Panc1 (cell line): ENCODE measurements at regions not wholly inside any gene's neighbourhood (a gene's known extent, or its start where the extent isn't known, plus 50 kb on each side); places are given as distances from the start of the nearest gene placed in this dataset.

Source experiments
- ATAC-seq: fragments of 200-7000 bp; cut with Tn5 transposase; 2 replicates; pipeline ENCODE4 v1.9.1; 2020; ENCODE audit warnings: mild to moderate bottlenecking, moderate library complexity
- BruUV-seq: library from RNA; stranded (reverse); fragments of 400-500 nt; replicated peaks from 2 replicates; lab custom pipeline; 2021; lab: Mats Ljungman, UMichigan
- CTCF ChIA-PET: fragments of 300-600 bp; sonication (Branson Sonifier 250); formaldehyde crosslinking; loops from one replicate; lab custom pipeline; 2022; ENCODE audit warnings: antibody characterized with exemption; lab: Charles Lee
- POLR2A ChIA-PET: fragments of 300-600 bp; sonication (Branson Sonifier 250); formaldehyde crosslinking; loops from one replicate; lab custom pipeline; 2022; ENCODE audit warnings: antibody characterized with exemption; lab: Charles Lee
- DNase-seq: peaks from one replicate; pipeline ENCODE4 v3.0.0-alpha.2; 2010; ENCODE audit warnings: low read depth, low spot score
- H3K27ac ChIP-seq: 2 replicates; pipeline ENCODE4 v1.5.1; 2011; ENCODE audit warnings: mild to moderate bottlenecking, low read length, inconsistent platforms
- H3K27me3 ChIP-seq: fragments of 200-500 bp; sonication (Bioruptor generic); 2 replicates; pipeline ENCODE4 v1.6.0; 2014; ENCODE audit warnings: low read length, inconsistent platforms; ENCODE audit not compliant: control insufficient read depth, insufficient read depth
- H3K36me3 ChIP-seq: fragments of 200-500 bp; sonication (Bioruptor generic); 2 replicates; pipeline ENCODE4 v1.5.1; 2014; ENCODE audit warnings: inconsistent platforms, mild to moderate bottlenecking, low read length, moderate library complexity; ENCODE audit not compliant: control insufficient read depth, insufficient read depth
- H3K4me1 ChIP-seq: 2 replicates; pipeline ENCODE4 v1.5.1; 2011; ENCODE audit warnings: inconsistent platforms, mild to moderate bottlenecking, low read length, moderate library complexity; ENCODE audit not compliant: control insufficient read depth, insufficient read depth
- H3K4me3 ChIP-seq, 2 experiments: 2 replicates each; pipeline ENCODE4 v1.5.1; 2011 to 2012; ENCODE audit warnings: low read depth in 2 of 2, low read length in 2 of 2, mild to moderate bottlenecking in 2 of 2, inconsistent platforms in 1 of 2, moderate library complexity in 1 of 2
- H3K9me3 ChIP-seq: fragments of 200-500 bp; sonication (Bioruptor generic); 2 replicates; pipeline ENCODE4 v1.5.1; 2014; ENCODE audit warnings: low read depth, mild to moderate bottlenecking, inconsistent platforms, low read length, moderate library complexity; ENCODE audit not compliant: control insufficient read depth, insufficient read depth
- CTCF ChIP-seq: fragments of 450-650 bp; IDR thresholded peaks from 2 replicates; pipeline ENCODE4 v1.5.1; 2017; ENCODE audit warnings: mild to moderate bottlenecking
- POLR2AphosphoS5 ChIP-seq: IDR thresholded peaks from 2 replicates; pipeline ENCODE4 v1.6.1; 2012; ENCODE audit warnings: mild to moderate bottlenecking, low read depth, low read length, moderate library complexity
- REST ChIP-seq, 2 experiments: IDR thresholded peaks; 2 replicates each; pipeline ENCODE4 v1.6.1; 2011 to 2012; ENCODE audit warnings: low read depth in 2 of 2, control low read depth in 1 of 2, low read length in 1 of 2, mild to moderate bottlenecking in 1 of 2, moderate library complexity in 1 of 2; ENCODE audit not compliant: insufficient read depth in 1 of 2
- SIN3A ChIP-seq: IDR thresholded peaks from 2 replicates; pipeline ENCODE4 v1.6.1; 2012; ENCODE audit warnings: low read depth, mild to moderate bottlenecking, low read length, moderate library complexity, borderline replicate concordance; ENCODE audit not compliant: insufficient read depth
- TCF7L2 ChIP-seq: IDR thresholded peaks from 2 replicates; pipeline ENCODE4 v1.6.1; 2011; ENCODE audit warnings: mild to moderate bottlenecking, low read depth, low read length, inconsistent platforms
- in situ Hi-C: cut with HindIII; loops from 2 replicates; pipeline ENCODE4 v1.10.0; 2016; ENCODE audit warnings: low sequenced_read_pairs, low pct_unique_long_range_greater_than_20kb
- intact Hi-C: fragments of 100-400 bp; cut with micrococcal nuclease; formaldehyde crosslinking; loops from one replicate; pipeline ENCODE4 v1.10.0; 2022; ENCODE audit not compliant: unreplicated experiment

- no peak for DNase-seq
- no peak for ATAC-seq
- no TSS peak for BruUV-seq
- TF ChIP-seq CTCF (no peak), REST (IDR thresholded peaks at IDR 0.05; ENCODE audit: insufficient read depth in 1 of 2, low read depth in 2 of 2, low read length in 1 of 2) (no peak), SIN3A (no peak), TCF7L2 (no peak), POLR2AphosphoS5 (no peak)
- H3K27ac ChIP-seq, result no peak overlapping the region
- no peaks in the 10 kb centered on the region for H3K9me3 ChIP-seq
- intact Hi-C loops (no loop called here), in situ Hi-C loops (no loop called here)
- no peaks in the 10 kb centered on the region for H3K4me1 ChIP-seq
- H3K4me3 ChIP-seq, result no peak overlapping the region
- POLR2A ChIA-PET, result no interaction called here
- CTCF ChIA-PET, result no interaction called here
- H3K36me3 ChIP-seq, result no peaks in the 10 kb centered on the region
- 0 out of 2 replicates have a peak, but pooled peaks cover 2% of the 10 kb centered on the region for H3K27me3 ChIP-seq
These were observed 283.8 kb upstream of the RGMA start for GRCh38 chr15:93372865-93373223.

GRCh38 chr15:93372208-93372864 lies 283.3 kb upstream of the RGMA start:
- CTCF ChIA-PET, result no interaction called here
- in situ Hi-C loops, result no loop called here
- no peak overlapping the region for H3K4me3 ChIP-seq
- no TSS peak for BruUV-seq
- TF ChIP-seq REST (IDR thresholded peaks at IDR 0.05; ENCODE audit: insufficient read depth in 1 of 2, low read depth in 2 of 2, low read length in 1 of 2), result no peak
- TF ChIP-seq POLR2AphosphoS5, result no peak
- TF ChIP-seq TCF7L2, result no peak
- TF ChIP-seq CTCF, result no peak
- TF ChIP-seq SIN3A, result no peak
- POLR2A ChIA-PET, result no interaction called here
- H3K4me1 ChIP-seq, result no peaks in the 10 kb centered on the region
- ATAC-seq (no peak), DNase-seq (no peak)
- intact Hi-C loops, result no loop called here
- H3K36me3 ChIP-seq, result no peaks in the 10 kb centered on the region
- no peaks in the 10 kb centered on the region for H3K9me3 ChIP-seq
- H3K27me3 ChIP-seq, result no peaks in the 10 kb centered on the region
- H3K27ac ChIP-seq, result no peak overlapping the region
